ENCODE measurements at regions not wholly inside any gene's neighbourhood (a gene's known extent, or its start where the extent isn't known, plus 50 kb on each side); places are given as distances from the start of the nearest gene placed in this dataset.

GRCh38 chr13:37959284-37959683 lies 89.7 kb upstream of the TRPC4 start:
- no peak for TF ChIP-seq EP300 (conservative IDR thresholded peaks at IDR 0.05; ENCODE audit: poor library complexity, severe bottlenecking)
- TF ChIP-seq CTCF (IDR thresholded peaks at IDR 0.05; ENCODE audit: poor library complexity, severe bottlenecking): no peak
- TF ChIP-seq RAD21 (conservative IDR thresholded peaks at IDR 0.05): no peak
- TF ChIP-seq REST (IDR thresholded peaks at IDR 0.05; ENCODE audit: borderline replicate concordance): no peak
- no peak for TF ChIP-seq EZH2 (IDR thresholded peaks at IDR 0.05; ENCODE audit: borderline replicate concordance, insufficient read depth, low read length, poor library complexity, severe bottlenecking)
- no peak for TF ChIP-seq POLR2AphosphoS5 (IDR thresholded peaks at IDR 0.05)
- no peak for TF ChIP-seq TAF1 (IDR thresholded peaks at IDR 0.05; ENCODE audit: low read depth)
